T-helper 22 cell (primary cell): ENCODE measurements at regions not wholly inside any gene's neighbourhood (a gene's known extent, or its start where the extent isn't known, plus 50 kb on each side); places are given as distances from the start of the nearest gene placed in this dataset.

ENCODE experiments used
- DNase-seq: peaks from one replicate; pipeline ENCODE4 v3.0.0-alpha.2; 2020; ENCODE audit warnings: low read depth

- no peak for DNase-seq
These were observed 60.1 kb downstream of the NABP1 start for GRCh38 chr2:191738003-191738402.

- no peak for DNase-seq
These were observed 60.7 kb downstream of the NABP1 start for GRCh38 chr2:191738667-191739066.

GRCh38 chr2:191739194-191739593, 61.3 kb downstream of the NABP1 start:
- no peak for DNase-seq

- DNase-seq = peak; percentile 47
These were observed 62.1 kb downstream of the NABP1 start for GRCh38 chr2:191740016-191740419.

- DNase-seq = no peak
These were observed 62.8 kb downstream of the NABP1 start for GRCh38 chr2:191740759-191741158.

GRCh38 chr2:191746346-191747169, 68.6 kb downstream of the NABP1 start:
- DNase-seq = no peak

GRCh38 chr2:191747170-191747530, 69.2 kb downstream of the NABP1 start:
- no peak for DNase-seq

- no peak for DNase-seq
These were observed 70.1 kb downstream of the NABP1 start for GRCh38 chr2:191748059-191748461.

GRCh38 chr2:191748528-191749180, 70.7 kb downstream of the NABP1 start:
- DNase-seq = no peak

- DNase-seq = no peak
These were observed 71.2 kb downstream of the NABP1 start for GRCh38 chr2:191749181-191749540.

GRCh38 chr2:191754103-191754502, 76.2 kb downstream of the NABP1 start:
- no peak for DNase-seq

GRCh38 chr2:191756761-191757160, 78.8 kb downstream of the NABP1 start:
- no peak for DNase-seq

- DNase-seq = no peak
These were observed 79.3 kb downstream of the NABP1 start for GRCh38 chr2:191757208-191757607.

- peak; percentile 2 for DNase-seq
These were observed 80.9 kb downstream of the NABP1 start for GRCh38 chr2:191758518-191759507.

- no peak for DNase-seq
These were observed 81.7 kb downstream of the NABP1 start for GRCh38 chr2:191759680-191760079.

- DNase-seq = no peak
These were observed 82.8 kb downstream of the NABP1 start for GRCh38 chr2:191760655-191761262.

GRCh38 chr2:191773136-191773535, 73.8 kb downstream of the CAVIN2 start:
- no peak for DNase-seq

- DNase-seq = no peak
These were observed 69.5 kb downstream of the CAVIN2 start for GRCh38 chr2:191777351-191777750.

- DNase-seq = no peak
These were observed 68.8 kb downstream of the CAVIN2 start for GRCh38 chr2:191778041-191778440.

GRCh38 chr2:191782351-191782750, 64.5 kb downstream of the CAVIN2 start:
- no peak for DNase-seq

GRCh38 chr2:191783416-191783815, 63.5 kb downstream of the CAVIN2 start:
- no peak for DNase-seq
